HG03520 (cell line): ENCODE measurements at regions not wholly inside any gene's neighbourhood (a gene's known extent, or its start where the extent isn't known, plus 50 kb on each side); places are given as distances from the start of the nearest gene placed in this dataset.
"Not testable (repeated sequence)": the region's sequence is repeated elsewhere in the genome, so short reads cannot be mapped to it uniquely, and the experiment has no call there.

Source experiments
- ATAC-seq: cut with Tn5 transposase; IDR thresholded peaks from one replicate; pipeline ENCODE4 v1.9.1; 2021; ENCODE audit warnings: mild to moderate bottlenecking, moderate library complexity; ENCODE audit not compliant: unreplicated experiment

GRCh38 chr3:145197051-145197820, 963.7 kb downstream of the PLOD2 start:
- no peak for ATAC-seq

DNA sequence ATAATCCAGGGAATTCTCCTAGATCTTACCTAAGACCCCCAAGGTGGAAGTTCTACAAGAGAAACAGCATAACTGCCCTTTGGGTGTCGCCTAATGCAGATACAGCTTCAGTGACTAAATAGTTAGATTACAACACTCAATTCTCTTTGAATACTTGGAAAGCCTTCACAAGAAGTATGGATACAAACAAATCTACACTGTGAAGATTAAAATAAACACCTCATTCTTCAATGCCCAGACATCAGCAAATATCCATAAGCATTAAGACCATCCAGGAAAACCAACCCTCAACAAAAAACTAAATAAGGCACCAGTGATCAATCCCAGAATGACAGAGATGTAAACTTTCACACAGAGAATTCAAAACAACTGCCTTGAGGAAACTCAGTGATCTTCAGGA, 963.2 kb downstream of the PLOD2 start:
- no peak for ATAC-seq

DNA sequence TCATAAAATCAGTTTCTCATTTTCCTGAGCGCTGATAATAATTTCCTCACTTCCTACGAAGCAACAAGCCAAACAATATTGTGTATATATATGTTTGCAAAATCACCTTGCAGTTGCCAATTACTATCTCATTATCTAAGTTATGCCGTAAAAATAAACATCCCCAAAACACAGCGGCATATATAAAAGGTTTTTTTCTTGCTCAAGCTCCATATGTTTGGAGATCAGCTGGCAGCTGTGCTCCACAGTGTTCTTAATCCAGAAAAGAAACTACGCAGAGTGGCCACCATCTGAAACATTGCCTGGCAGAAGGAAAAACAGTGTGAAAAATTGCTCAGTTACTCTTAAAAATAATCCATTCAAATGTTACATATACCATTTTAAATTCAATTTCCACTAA, 951.4 kb downstream of the PLOD2 start:
- no peak for ATAC-seq

- no peak for ATAC-seq
Measured at GRCh38 chr3:145219355-145220235, 941.4 kb downstream of the PLOD2 start.

DNA sequence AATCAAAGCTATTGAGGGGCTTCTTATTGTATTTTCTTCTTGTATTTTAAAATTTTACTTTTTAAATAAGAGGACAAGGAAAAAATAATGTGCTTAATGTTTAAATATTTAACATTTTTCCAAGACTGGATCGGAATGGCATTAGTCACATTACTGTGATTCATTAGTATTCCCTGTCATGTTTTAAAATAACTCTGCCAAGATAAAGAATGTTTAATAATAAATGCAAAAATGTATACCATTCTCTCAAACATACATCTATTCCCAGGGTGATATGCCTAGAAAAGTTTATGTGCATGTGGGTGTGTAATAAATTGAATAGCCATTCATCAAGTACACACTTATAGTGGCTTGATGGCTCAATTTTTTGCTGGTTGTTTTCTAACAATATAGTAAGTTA, 936.1 kb downstream of the PLOD2 start:
- ATAC-seq: no peak

DNA sequence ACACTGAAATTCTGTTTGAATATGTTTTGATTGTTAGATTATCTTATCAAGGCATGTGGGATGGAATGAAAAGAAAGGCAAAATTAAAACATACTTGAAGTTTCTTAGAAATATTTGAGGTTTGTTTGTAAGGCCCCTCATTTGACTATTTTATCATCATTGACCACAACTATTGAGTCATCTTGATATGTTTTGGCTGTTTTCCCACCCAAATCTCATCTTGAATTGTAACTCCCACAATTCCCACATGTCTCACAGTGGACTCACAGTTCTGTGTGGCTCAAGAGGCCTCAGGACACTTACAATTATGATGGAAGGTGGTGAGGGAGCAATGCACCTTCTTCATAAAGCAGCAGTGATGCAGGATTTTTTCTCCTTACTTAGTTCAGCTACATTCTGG, 917.1 kb downstream of the PLOD2 start:
- no peak for ATAC-seq

- no peak for ATAC-seq
Measured at GRCh38 chr3:145244327-145244726, 916.7 kb downstream of the PLOD2 start.

GRCh38 chr3:145246291-145246690, 914.7 kb downstream of the PLOD2 start:
- no peak for ATAC-seq

- ATAC-seq: no peak
Measured at GRCh38 chr3:145248928-145249327, 912.1 kb downstream of the PLOD2 start.

- no peak for ATAC-seq
Measured at GRCh38 chr3:145251311-145251710, 909.7 kb downstream of the PLOD2 start.

DNA sequence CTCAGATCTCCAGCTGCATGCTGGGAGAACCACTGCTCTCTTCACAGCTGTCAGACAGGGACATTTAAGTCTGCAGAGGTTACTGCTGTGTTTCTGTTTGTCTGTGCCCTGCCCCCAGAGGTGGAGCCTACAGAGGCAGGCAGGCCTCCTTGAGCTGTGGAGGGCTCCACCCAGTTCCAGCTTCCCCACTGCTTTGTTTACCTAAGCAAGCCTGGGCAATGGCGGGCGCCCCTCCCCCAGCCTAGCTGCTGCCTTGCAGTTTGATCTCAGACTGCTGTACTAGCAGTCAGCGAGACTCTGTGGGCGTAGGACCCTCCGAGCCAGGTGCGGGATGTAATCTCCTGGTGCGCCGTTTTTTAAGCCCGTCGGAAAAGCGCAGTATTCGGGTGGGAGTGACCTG, 903.0 kb downstream of the PLOD2 start:
- not testable (repeated sequence) for ATAC-seq

GRCh38 chr3:145259166-145259880, 901.7 kb downstream of the PLOD2 start:
- no peak for ATAC-seq

- not testable (repeated sequence) for ATAC-seq
Measured at GRCh38 chr3:145263458-145263857, 897.5 kb downstream of the PLOD2 start.

- ATAC-seq: no peak
Measured at GRCh38 chr3:145266368-145266767, 894.6 kb downstream of the PLOD2 start.

GRCh38 chr3:145269106-145269505, 891.9 kb downstream of the PLOD2 start:
- ATAC-seq: no peak

GRCh38 chr3:145272684-145273083, 888.3 kb downstream of the PLOD2 start:
- no peak for ATAC-seq

- no peak for ATAC-seq
Measured at GRCh38 chr3:145282505-145282904, 878.5 kb downstream of the PLOD2 start.

- ATAC-seq: peak; percentile 61
Measured at GRCh38 chr3:145286937-145287336, 874.0 kb downstream of the PLOD2 start.

DNA sequence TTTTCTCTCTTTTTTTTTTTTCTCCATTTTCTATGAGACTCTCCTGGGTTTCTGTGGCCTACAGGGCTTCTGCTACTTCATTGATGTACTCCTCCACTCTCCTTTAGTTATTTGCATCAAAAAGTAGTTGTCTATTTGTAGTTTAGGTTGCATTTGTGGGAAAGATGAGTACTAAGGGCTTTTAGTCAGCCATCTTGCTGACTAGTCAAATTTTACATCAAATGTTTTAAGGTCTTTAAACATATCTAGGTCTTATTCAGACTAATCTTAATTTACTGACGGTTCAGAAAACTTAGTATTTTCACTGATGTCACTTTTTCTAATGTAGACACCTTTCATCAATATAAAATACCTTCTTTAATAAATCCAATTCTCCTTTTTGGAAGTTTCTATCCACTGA, 871.0 kb downstream of the PLOD2 start:
- no peak for ATAC-seq

DNA sequence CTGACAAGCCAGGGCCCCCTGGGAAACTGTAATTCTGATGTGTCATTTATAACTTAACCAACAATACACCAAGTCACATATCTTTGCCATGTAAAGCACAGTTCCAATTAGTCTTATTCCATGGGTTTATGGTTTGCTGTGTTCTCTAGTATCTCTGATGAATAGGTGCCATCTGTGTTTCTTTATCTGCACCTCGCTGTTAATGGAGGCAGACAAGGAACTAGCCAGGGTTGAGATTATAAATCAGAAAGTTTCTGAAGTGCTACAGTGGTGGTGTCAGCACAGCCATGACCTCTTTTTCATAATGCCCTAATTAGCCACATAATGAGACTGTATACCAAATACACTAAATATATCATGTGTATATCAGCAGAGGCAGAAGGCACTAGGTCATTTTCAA, 866.4 kb downstream of the PLOD2 start:
- no peak for ATAC-seq

DNA sequence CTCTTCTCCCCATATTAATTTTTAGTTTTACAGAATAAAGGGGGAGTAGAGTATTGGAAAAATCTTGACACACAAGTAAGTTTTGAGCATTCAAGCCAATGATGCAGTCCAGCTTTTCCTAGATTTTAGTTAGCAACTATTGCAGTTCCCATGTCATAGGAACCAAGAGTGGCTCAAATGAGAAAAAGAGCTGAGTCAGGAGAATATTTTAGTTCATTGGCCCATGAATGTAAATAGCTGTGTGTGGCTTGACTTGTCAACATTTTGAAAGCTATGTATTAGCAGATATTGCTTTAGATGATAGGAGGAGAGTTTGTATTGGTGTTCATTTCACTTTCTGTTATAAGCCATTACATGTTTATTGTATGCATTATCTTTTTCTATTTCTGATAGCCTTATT, 853.7 kb downstream of the PLOD2 start:
- no peak for ATAC-seq
